ENCODE measurements at regions not wholly inside any gene's neighbourhood (a gene's known extent, or its start where the extent isn't known, plus 50 kb on each side); places are given as distances from the start of the nearest gene placed in this dataset.
A peak's percentile ranks its signal among the peaks of the same experiment; 100 is the strongest.

DNA sequence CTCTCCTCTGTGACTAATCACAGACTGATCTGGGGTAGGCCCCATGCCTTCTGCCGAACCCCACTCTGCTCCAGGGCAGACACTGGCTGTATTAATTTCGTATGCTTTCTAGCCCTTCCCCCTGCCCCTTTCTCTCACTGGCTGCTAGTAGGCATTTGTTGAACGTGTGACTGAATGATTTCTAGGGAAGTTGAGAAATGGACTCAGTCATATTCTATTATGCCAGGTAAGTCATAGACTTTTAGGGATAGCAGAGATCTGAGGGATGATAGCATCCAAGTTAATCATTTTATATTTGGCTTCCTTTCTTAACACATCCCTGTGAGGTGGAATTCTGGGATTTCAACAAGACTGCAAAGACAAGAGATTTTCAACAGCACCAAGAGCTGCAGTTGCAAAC lies 166.4 kb downstream of the FGF9 start:
- no peaks in the 10 kb centered on the region for H3K9me3 ChIP-seq (ENCODE audit: control insufficient read depth in 2 of 2, insufficient read depth in 1 of 2, low read depth in 1 of 2, low read length in 1 of 2)
- no peak for FAIRE-seq
- no peak overlapping the region for H3K4me3 ChIP-seq (ENCODE audit: low read depth in 1 of 3, low read length in 3 of 3)
- 69 to 75% (median 70%) methylated on average over 3 of the region's 3 CpGs for WGBS, 3 donors
- no peaks in the 10 kb centered on the region for H3K27me3 ChIP-seq (ENCODE audit: control insufficient read depth in 3 of 3, insufficient read depth in 3 of 3, low read length in 3 of 3)
- DNase-seq = no peak
- H3K36me3 ChIP-seq (ENCODE audit: control insufficient read depth in 3 of 3, insufficient read depth in 2 of 3, low read depth in 1 of 3, low read length in 3 of 3) = no peaks in the 10 kb centered on the region
- H3K27ac ChIP-seq (ENCODE audit: low read depth in 1 of 3, low read length in 2 of 3) = peak overlapping the region in 1 of 3 donors; percentile 39
- H3K4me1 ChIP-seq (ENCODE audit: control insufficient read depth in 3 of 3, insufficient read depth in 2 of 3, low read depth in 1 of 3, low read length in 2 of 3) = peaks cover 0 to 17% (median 3%) of the 10 kb centered on the region in 3 donors

- Histone ChIP-seq H3K9me3 (ENCODE audit: control insufficient read depth in 2 of 2, insufficient read depth in 1 of 2, low read depth in 1 of 2, low read length in 1 of 2) (no peaks in the 10 kb centered on the region), H3K4me3 (ENCODE audit: low read depth in 1 of 3, low read length in 3 of 3) (no peak overlapping the region), H3K27ac (ENCODE audit: low read depth in 1 of 3, low read length in 2 of 3) (peak overlapping the region in 1 of 3 donors; percentile 44), H3K27me3 (ENCODE audit: control insufficient read depth in 3 of 3, insufficient read depth in 3 of 3, low read length in 3 of 3) (no peaks in the 10 kb centered on the region), H3K36me3 (ENCODE audit: control insufficient read depth in 3 of 3, insufficient read depth in 2 of 3, low read depth in 1 of 3, low read length in 3 of 3) (no peaks in the 10 kb centered on the region), H3K4me1 (ENCODE audit: control insufficient read depth in 3 of 3, insufficient read depth in 2 of 3, low read depth in 1 of 3, low read length in 2 of 3) (peaks cover 0 to 17% (median 3%) of the 10 kb centered on the region in 3 donors)
- DNase-seq (peak; percentile 67 to 77), FAIRE-seq (no peak)
- WGBS, 3 donors = 18 to 42% (median 31%) methylated on average over 11 of the region's 11 CpGs
Observed at GRCh38 chr13:21837841-21838551, 167.1 kb downstream of the FGF9 start.

- no peaks in the 10 kb centered on the region for H3K36me3 ChIP-seq (ENCODE audit: control insufficient read depth in 3 of 3, insufficient read depth in 2 of 3, low read depth in 1 of 3, low read length in 3 of 3)
- DNase-seq (no peak), FAIRE-seq (no peak)
- no peaks in the 10 kb centered on the region for H3K27me3 ChIP-seq (ENCODE audit: control insufficient read depth in 3 of 3, insufficient read depth in 3 of 3, low read length in 3 of 3)
- WGBS, 3 donors = 74 to 76% (median 76%) methylated on average over 4 of the region's 4 CpGs
- H3K9me3 ChIP-seq (ENCODE audit: control insufficient read depth in 2 of 2, insufficient read depth in 1 of 2, low read depth in 1 of 2, low read length in 1 of 2) = peaks cover 0 to 3% of the 10 kb centered on the region in 2 donors
- H3K4me3 ChIP-seq (ENCODE audit: low read depth in 1 of 3, low read length in 3 of 3) = no peak overlapping the region
- no peaks in the 10 kb centered on the region for H3K4me1 ChIP-seq (ENCODE audit: control insufficient read depth in 3 of 3, insufficient read depth in 2 of 3, low read depth in 1 of 3, low read length in 2 of 3)
- H3K27ac ChIP-seq (ENCODE audit: low read depth in 1 of 3, low read length in 2 of 3) = no peak overlapping the region
Observed at GRCh38 chr13:21846605-21847004, 175.7 kb downstream of the FGF9 start.

GRCh38 chr13:21849323-21849722 lies 178.4 kb downstream of the FGF9 start:
- no peak overlapping the region for H3K27ac ChIP-seq (ENCODE audit: low read depth in 1 of 3, low read length in 2 of 3)
- FAIRE-seq = no peak
- no peaks in the 10 kb centered on the region for H3K4me1 ChIP-seq (ENCODE audit: control insufficient read depth in 3 of 3, insufficient read depth in 2 of 3, low read depth in 1 of 3, low read length in 2 of 3)
- peaks cover 0 to 3% of the 10 kb centered on the region in 2 donors for H3K9me3 ChIP-seq (ENCODE audit: control insufficient read depth in 2 of 2, insufficient read depth in 1 of 2, low read depth in 1 of 2, low read length in 1 of 2)
- no peaks in the 10 kb centered on the region for H3K27me3 ChIP-seq (ENCODE audit: control insufficient read depth in 3 of 3, insufficient read depth in 3 of 3, low read length in 3 of 3)
- peak; percentile 50 to 59 for DNase-seq
- no peak overlapping the region for H3K4me3 ChIP-seq (ENCODE audit: low read depth in 1 of 3, low read length in 3 of 3)
- WGBS, 3 donors = 14 to 37% (median 25%) methylated on average over 2 of the region's 2 CpGs
- no peaks in the 10 kb centered on the region for H3K36me3 ChIP-seq (ENCODE audit: control insufficient read depth in 3 of 3, insufficient read depth in 2 of 3, low read depth in 1 of 3, low read length in 3 of 3)

GRCh38 chr13:21850013-21851006 lies 179.4 kb downstream of the FGF9 start:
- WGBS, 3 donors = 75 to 76% (median 75%) methylated on average over 11 of the region's 11 CpGs
- Histone ChIP-seq H3K4me1 (ENCODE audit: control insufficient read depth in 3 of 3, insufficient read depth in 2 of 3, low read depth in 1 of 3, low read length in 2 of 3) (no peaks in the 10 kb centered on the region), H3K27me3 (ENCODE audit: control insufficient read depth in 3 of 3, insufficient read depth in 3 of 3, low read length in 3 of 3) (no peaks in the 10 kb centered on the region), H3K9me3 (ENCODE audit: control insufficient read depth in 2 of 2, insufficient read depth in 1 of 2, low read depth in 1 of 2, low read length in 1 of 2) (peaks cover 0 to 3% of the 10 kb centered on the region in 2 donors), H3K4me3 (ENCODE audit: low read depth in 1 of 3, low read length in 3 of 3) (no peak overlapping the region), H3K36me3 (ENCODE audit: control insufficient read depth in 3 of 3, insufficient read depth in 2 of 3, low read depth in 1 of 3, low read length in 3 of 3) (no peaks in the 10 kb centered on the region), H3K27ac (ENCODE audit: low read depth in 1 of 3, low read length in 2 of 3) (no peak overlapping the region)
- FAIRE-seq (no peak), DNase-seq (no peak)

DNA sequence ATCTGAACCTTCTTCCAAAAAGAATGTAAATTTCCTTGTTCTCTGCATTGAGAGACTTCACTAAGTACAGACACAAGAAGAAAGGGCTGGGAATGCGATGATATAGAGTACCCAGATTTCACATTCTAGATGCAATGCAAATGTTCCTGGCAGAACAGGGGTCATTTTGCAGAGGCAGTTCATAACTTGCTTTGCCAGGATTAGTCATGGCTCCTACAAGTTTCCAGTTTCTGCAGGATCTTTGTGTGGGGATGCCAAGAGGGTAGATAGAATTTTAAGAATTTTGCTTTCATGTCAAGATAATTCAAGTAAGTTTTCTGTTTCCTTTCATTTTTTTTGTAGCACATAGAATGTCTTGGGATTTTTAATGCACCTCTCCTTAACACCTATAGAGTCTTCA lies 181.2 kb downstream of the FGF9 start:
- DNase-seq (no peak), FAIRE-seq (no peak)
- Histone ChIP-seq H3K27me3 (ENCODE audit: control insufficient read depth in 3 of 3, insufficient read depth in 3 of 3, low read length in 3 of 3) (no peaks in the 10 kb centered on the region), H3K36me3 (ENCODE audit: control insufficient read depth in 3 of 3, insufficient read depth in 2 of 3, low read depth in 1 of 3, low read length in 3 of 3) (no peaks in the 10 kb centered on the region), H3K4me1 (ENCODE audit: control insufficient read depth in 3 of 3, insufficient read depth in 2 of 3, low read depth in 1 of 3, low read length in 2 of 3) (no peaks in the 10 kb centered on the region), H3K4me3 (ENCODE audit: low read depth in 1 of 3, low read length in 3 of 3) (no peak overlapping the region), H3K27ac (ENCODE audit: low read depth in 1 of 3, low read length in 2 of 3) (no peak overlapping the region), H3K9me3 (ENCODE audit: control insufficient read depth in 2 of 2, insufficient read depth in 1 of 2, low read depth in 1 of 2, low read length in 1 of 2) (peaks cover 0 to 2% of the 10 kb centered on the region in 2 donors)
- 92 to 100% (median 94%) methylated on average over 1 of the region's 1 CpG for WGBS, 3 donors

GRCh38 chr13:21853779-21854178 lies 182.9 kb downstream of the FGF9 start:
- H3K36me3 ChIP-seq (ENCODE audit: control insufficient read depth in 3 of 3, insufficient read depth in 2 of 3, low read depth in 1 of 3, low read length in 3 of 3) = no peaks in the 10 kb centered on the region
- H3K9me3 ChIP-seq (ENCODE audit: control insufficient read depth in 2 of 2, insufficient read depth in 1 of 2, low read depth in 1 of 2, low read length in 1 of 2) = no peaks in the 10 kb centered on the region
- no peak for DNase-seq

DNA sequence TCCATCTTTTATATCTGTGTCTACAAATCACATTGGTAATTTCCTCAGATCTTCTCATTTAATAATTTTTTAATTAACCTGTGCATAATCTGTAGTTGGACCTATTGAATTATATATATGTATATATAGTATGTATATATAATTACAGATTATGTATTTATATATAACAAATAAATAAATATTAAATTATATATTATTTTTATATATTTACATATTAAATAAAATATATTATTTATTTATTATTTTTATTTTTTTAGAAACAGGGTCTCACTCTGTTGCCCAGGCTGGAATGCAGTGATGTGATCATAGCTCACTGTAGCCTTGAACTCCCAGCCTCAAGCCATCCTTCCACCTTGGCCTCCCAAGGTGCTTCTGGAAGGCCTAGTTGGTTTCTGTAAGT lies 197.9 kb downstream of the FGF9 start:
- H3K27me3 ChIP-seq (ENCODE audit: control insufficient read depth in 3 of 3, insufficient read depth in 3 of 3, low read length in 3 of 3) = no peaks in the 10 kb centered on the region
- no peak overlapping the region for H3K27ac ChIP-seq (ENCODE audit: low read depth in 1 of 3, low read length in 2 of 3)
- H3K36me3 ChIP-seq (ENCODE audit: control insufficient read depth in 3 of 3, insufficient read depth in 2 of 3, low read depth in 1 of 3, low read length in 3 of 3) = no peaks in the 10 kb centered on the region
- DNase-seq (no peak), FAIRE-seq (peak; percentile 73)
- peaks cover 0 to 11% (median 0%) of the 10 kb centered on the region in 3 donors for H3K4me1 ChIP-seq (ENCODE audit: control insufficient read depth in 3 of 3, insufficient read depth in 2 of 3, low read depth in 1 of 3, low read length in 2 of 3)
- no peak overlapping the region for H3K4me3 ChIP-seq (ENCODE audit: low read depth in 1 of 3, low read length in 3 of 3)
- H3K9me3 ChIP-seq (ENCODE audit: control insufficient read depth in 2 of 2, insufficient read depth in 1 of 2, low read depth in 1 of 2, low read length in 1 of 2) = no peaks in the 10 kb centered on the region

More at GRCh38 chr13:21853779-21854178, 182.9 kb downstream of the FGF9 start:
- WGBS, 3 donors = 84 to 100% (median 88%) methylated on average over 1 of the region's 1 CpG
- no peak for FAIRE-seq
- Histone ChIP-seq H3K4me1 (ENCODE audit: control insufficient read depth in 3 of 3, insufficient read depth in 2 of 3, low read depth in 1 of 3, low read length in 2 of 3) (no peaks in the 10 kb centered on the region), H3K4me3 (ENCODE audit: low read depth in 1 of 3, low read length in 3 of 3) (no peak overlapping the region), H3K27ac (ENCODE audit: low read depth in 1 of 3, low read length in 2 of 3) (no peak overlapping the region), H3K27me3 (ENCODE audit: control insufficient read depth in 3 of 3, insufficient read depth in 3 of 3, low read length in 3 of 3) (no peaks in the 10 kb centered on the region)

All from small intestine (tissue), 7 donors.